Left lobe of liver (tissue), 2 donors: ENCODE measurements at regions not wholly inside any gene's neighbourhood (a gene's known extent, or its start where the extent isn't known, plus 50 kb on each side); places are given as distances from the start of the nearest gene placed in this dataset.
"Not testable (repeated sequence)": the region's sequence is repeated elsewhere in the genome, so short reads cannot be mapped to it uniquely, and the experiment has no call there.

ENCODE experiments used
- ATAC-seq: fragments of 200-7000 bp; cut with Tn5 transposase; one replicate; pipeline ENCODE4 v1.9.1; 2020; ENCODE audit warnings: mild to moderate bottlenecking, moderate library complexity
- DNase-seq: peaks from one replicate; pipeline ENCODE4 v3.0.0-alpha.2; 2020; ENCODE audit warnings: low spot score
- donor health status: DM: no; HTN: no; CAD: no; lungs with moderate emphysema.
- donor health status: DM: no; HTN: yes; CAD: no.

DNA sequence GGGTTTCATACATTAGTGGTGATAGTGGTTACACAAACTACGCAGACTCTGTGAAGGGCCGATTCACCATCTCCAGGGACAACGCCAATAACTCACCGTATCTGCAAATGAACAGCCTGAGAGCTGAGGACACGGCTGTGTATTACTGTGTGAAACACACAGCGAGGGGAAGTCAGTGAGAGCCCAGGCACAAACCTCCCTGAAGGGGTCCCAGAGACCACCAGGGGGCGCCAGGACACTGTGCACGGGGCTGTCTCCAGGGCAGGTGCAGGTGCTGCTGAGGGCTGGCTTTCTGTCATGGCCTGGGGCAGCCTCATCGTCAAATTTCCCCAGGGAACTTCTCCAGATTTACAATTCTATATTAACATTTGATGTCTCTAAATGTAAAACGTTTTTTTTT lies 184.6 kb upstream of the TP53TG3C start:
- DNase-seq, result peak; percentile 33
- peak; percentile 67 for ATAC-seq

DNA sequence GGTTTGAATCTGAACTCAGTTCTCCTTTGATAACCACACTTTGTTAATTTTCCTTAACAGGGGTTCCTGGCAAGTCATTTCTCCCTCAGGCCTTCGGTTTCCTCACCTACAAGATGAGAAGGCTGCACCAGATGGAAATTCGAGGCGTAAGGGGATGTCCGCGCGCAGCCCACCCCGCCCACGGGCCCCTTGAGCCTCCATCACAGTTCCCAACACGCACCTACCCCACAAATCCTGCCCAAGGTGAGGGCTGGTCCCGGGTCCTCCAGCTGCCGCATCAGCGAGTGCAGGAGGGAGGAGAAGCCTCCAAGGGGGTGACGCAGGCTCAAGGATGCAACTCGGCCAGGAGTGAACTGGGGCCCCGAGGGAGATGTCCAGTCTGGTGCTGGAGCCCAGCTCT lies 166.9 kb upstream of the TP53TG3C start:
- DNase-seq, ATAC-seq: not testable (repeated sequence)

DNA sequence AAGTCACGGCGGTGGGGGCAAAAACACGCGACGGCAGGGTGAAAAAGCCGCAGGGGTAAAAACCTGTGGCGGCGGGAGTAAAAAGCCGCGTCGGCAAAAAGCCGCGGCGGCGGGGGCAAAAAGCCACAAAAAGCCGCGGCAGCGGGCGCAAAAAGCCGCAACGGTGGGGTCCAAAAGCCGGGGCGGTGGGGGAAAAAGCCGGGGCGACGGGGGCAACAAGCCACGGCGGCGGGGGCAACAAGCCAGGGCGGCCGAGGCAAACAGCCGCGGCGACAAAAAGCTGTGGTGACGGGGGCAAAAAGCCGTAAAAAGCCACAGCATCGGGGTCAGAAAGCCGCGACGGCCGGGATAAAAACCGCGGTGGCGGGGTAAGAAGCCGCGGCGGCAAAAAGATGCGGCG lies 166.1 kb upstream of the TP53TG3C start:
- not testable (repeated sequence) for DNase-seq, ATAC-seq

DNA sequence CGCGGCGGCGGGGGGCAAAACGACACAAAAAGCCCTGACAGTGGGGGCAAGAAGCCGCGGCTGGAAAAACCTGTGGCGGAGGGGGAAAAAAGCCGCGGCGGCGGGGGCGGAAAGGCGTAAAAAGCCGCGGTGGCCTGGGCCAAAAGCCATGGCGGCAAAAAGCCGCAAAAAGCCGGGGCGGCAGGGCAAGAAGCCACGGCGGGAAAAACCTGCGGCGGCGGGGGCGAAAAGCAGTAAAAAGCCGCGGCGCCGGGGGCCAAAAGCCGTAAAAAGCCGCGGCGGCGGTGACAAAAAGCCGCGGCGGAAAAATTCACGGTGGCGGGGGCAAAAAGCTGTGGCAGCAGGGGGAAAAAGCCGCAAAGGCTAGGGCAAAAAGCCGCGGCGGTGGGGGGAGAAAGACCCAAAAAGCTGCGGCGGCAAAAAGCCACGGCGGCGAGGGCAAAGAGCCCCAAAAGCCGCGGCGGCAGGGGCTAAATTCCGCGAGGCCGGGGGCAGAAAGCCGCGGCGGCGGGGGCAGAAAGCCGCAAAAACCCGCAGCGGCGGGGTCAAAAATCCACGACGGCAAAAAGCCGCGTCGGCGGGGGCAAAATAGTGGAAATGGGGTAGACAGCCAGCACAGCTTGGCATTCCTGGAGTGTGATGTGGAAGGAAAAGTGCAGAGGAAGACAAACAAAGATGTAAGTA lies 165.2 kb upstream of the TP53TG3C start:
- ATAC-seq, DNase-seq: not testable (repeated sequence)

DNA sequence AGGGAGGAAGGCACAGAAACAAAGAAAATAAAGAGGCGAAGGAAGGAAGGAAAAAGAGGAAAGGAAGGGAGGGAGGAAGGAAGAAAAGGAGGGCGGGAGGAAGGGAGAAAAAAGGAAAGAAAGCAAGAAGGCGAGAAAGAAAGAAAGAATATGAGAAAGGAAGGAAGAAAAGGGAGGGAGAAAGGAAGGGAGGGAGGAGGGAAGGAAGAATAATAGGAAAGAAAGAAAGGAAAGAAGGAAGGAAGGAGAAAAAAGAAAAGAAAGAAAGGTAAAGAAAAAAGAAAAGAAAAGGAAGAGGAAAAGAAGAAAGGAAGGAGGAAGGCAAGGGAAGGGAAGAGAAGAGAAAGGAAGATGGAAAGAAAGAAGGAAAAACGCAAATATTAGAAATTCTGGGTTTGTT lies 145.2 kb upstream of the TP53TG3C start:
- not testable (repeated sequence) for ATAC-seq, DNase-seq

DNA sequence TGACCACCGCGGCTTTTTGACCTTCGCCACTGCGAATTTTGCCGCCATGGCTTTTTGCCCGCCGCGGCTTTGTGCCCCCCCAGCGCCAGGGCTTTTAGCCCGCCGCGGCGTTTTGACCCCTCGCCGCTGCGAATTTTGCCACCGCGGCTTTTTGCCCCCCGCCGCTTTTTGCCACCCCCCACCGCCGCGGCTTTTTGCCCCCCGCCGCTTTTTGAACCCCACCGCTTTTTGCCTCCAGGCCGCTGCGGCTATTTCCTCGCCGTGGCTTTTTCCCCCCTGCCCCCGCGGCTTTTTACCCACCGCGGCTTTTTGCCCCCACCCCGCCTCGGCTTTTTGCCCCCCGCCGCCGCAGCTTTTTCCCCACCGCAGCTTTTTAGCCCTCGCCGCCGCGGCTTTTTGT lies 134.8 kb upstream of the TP53TG3C start:
- DNase-seq, result no peak
- ATAC-seq, result no peak

DNA sequence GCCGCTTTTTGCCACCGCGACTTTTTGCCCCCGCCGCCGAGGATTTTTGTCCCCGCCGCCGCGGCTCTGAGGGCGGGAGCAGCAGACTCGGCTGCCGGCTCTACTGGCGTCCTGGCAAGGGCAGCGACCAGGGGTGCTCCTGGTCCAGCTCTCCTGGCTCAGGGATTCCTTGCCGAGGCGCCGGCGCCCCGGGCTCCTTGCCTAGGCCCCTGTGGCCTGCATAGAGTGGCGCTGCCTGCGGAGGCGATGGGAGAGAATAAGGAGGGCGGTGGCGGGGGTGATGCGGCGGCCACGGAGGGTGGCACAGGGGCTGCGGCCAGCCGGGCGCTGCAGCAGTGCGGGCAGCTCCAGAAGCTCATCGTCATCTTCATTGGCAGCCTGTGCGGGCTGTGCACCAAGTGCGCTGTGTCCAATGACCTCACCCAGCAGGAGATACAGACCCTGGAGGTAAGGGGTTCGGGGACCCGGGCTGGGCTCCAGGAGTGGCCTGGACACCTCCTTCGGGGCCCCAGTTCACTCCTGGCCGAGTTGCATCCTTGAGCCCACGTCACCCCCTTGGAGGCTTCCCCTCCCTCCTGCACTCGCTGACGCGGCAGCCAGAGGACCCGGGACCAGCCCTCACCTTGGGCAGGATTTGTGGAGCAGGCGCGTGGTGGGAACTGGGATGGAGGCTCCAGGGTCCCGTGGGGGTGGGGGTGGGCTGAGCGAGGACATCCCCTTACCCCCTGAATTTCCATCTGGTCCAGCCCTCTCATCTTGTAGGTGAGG lies 134.2 kb upstream of the TP53TG3C start:
- DNase-seq, ATAC-seq: not testable (repeated sequence)

DNA sequence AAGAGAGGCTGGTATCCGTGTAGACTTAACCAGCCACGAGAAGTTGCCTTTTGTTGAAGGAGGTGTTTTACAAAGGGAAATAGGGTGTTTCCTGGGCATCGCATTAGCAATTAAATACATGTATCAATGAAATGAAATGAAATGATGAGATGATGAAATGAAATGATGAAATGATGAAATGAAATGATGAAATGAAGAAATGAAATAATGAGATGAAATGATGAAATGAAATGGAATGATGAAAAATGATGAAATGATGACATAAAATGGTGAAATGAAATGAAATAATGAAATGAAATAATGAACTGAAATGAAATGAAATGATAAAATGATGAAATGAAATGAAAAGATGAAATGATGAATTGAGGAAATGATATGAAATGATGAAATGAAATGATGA lies 131.3 kb upstream of the TP53TG3C start:
- ATAC-seq, DNase-seq: not testable (repeated sequence)

DNA sequence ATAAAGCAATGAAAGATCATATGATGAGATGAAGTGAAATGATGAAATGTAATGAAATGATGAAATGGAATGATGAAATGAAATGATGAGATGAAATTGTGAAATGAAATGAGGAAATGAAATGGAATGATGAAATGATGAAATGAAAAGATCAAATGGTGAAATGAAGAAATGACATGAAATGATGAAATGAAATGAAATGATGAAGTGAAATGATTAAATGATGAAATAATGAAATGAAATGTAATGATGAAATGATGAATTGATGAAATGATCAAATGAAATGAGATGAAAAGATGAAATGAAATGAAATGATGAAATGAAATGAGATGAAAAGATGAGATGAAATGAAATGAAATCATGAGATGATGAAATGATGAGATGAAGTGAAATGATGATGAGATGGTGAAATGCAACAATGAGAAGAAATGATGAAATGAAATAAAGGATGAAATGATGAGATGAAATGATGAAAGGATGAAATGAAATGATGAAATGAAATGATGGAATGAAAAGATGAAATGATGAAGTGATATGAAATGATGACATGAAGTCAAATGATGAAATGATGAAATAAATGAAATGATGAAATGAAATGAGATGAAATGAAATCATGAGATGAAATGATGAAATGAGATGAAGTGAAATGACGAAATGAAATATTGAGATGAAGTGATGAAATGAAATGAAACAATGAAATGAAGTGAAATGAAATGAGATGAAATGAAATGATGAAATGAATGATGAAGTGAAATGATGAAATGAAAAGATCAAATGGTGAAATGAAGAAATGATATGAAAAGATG lies 130.5 kb upstream of the TP53TG3C start:
- DNase-seq, ATAC-seq: not testable (repeated sequence)

DNA sequence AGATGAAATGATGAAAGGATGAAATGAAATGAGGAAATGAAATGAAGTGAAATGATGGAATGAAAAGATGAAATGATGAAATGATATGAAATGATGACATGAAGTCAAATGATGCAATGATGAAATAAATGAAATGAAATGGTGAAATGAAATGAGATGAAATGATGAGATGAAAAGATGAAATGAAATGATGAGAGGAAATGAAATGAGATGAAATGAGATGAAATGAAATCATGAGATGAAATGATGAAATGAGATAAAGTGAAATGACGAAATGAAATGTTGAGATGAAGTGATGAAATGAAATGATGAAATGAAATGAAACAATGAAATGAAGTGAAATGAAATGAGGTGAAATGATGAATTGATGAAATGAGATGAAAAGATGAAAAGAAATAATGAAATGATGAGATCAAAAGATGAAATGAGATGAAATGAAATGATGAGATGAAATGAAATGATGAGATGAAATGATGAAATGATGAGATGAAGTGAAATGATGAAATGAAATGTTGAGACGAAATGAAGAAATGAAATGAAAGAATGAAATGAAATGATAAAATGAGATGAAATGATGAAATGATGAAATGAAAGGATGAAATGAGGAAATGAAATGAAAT lies 129.5 kb upstream of the TP53TG3C start:
- DNase-seq, ATAC-seq: not testable (repeated sequence)
